Muscle of leg (tissue), 3 donors: ENCODE measurements at regions not wholly inside any gene's neighbourhood (a gene's known extent, or its start where the extent isn't known, plus 50 kb on each side); places are given as distances from the start of the nearest gene placed in this dataset.
"Not testable (repeated sequence)": the region's sequence is repeated elsewhere in the genome, so short reads cannot be mapped to it uniquely, and the experiment has no call there.

Source experiments
- DNase-seq: peaks from one replicate; pipeline ENCODE4 v3.0.0; 2013
- H3K27ac ChIP-seq: one replicate; pipeline ENCODE4 v1.5.1; 2013; ENCODE audit warnings: mild to moderate bottlenecking, low read length, control low read depth
- H3K27me3 ChIP-seq: one replicate; pipeline ENCODE4 v1.6.1; 2013; ENCODE audit warnings: low read length; ENCODE audit not compliant: control insufficient read depth, insufficient read depth
- H3K36me3 ChIP-seq: one replicate; pipeline ENCODE4 v1.6.1; 2013; ENCODE audit warnings: low read length; ENCODE audit not compliant: control insufficient read depth, insufficient read depth
- H3K4me1 ChIP-seq: one replicate; pipeline ENCODE4 v1.6.1; 2013; ENCODE audit warnings: low read length; ENCODE audit not compliant: control insufficient read depth, insufficient read depth
- H3K4me3 ChIP-seq: one replicate; pipeline ENCODE4 v1.5.1; 2013; ENCODE audit warnings: low read length, control low read depth
- H3K9me3 ChIP-seq: replicated peaks from 2 replicates; pipeline ENCODE4 v1.6.1; 2013; ENCODE audit warnings: low read depth, low read length; ENCODE audit not compliant: control insufficient read depth
- WGBS: methylation state at CpG from one replicate; pipeline ENCODE4 v1.1.5; 2013; ENCODE audit warnings: missing lambda C conversion rate; ENCODE audit not compliant: insufficient coverage; 5-methylcytosine and 5-hydroxymethylcytosine counted together

- H3K4me3 ChIP-seq: no peak overlapping the region
- no peaks in the 10 kb centered on the region for H3K27me3 ChIP-seq
- H3K36me3 ChIP-seq: no peaks in the 10 kb centered on the region
- no peaks in the 10 kb centered on the region for H3K9me3 ChIP-seq
- WGBS: no CpG with 5 or more reads among the region's 3 CpGs
- H3K4me1 ChIP-seq: no peaks in the 10 kb centered on the region
- no peak for DNase-seq
- no peak overlapping the region for H3K27ac ChIP-seq
These were observed 316.8 kb downstream of the CETN3 start for GRCh38 chr5:90092734-90093133.

- 100% methylated on average over 2 of the region's 3 CpGs for WGBS
- Histone ChIP-seq H3K4me1 (no peaks in the 10 kb centered on the region), H3K9me3 (no peaks in the 10 kb centered on the region), H3K27ac (no peak overlapping the region), H3K27me3 (no peaks in the 10 kb centered on the region), H3K36me3 (no peaks in the 10 kb centered on the region), H3K4me3 (no peak overlapping the region)
- no peak for DNase-seq
These were observed 325.2 kb downstream of the CETN3 start for GRCh38 chr5:90084342-90084741.

GRCh38 chr5:90073026-90073570 is 336.5 kb downstream of the CETN3 start:
- H3K9me3 ChIP-seq, H3K4me1 ChIP-seq, H3K27ac ChIP-seq, H3K36me3 ChIP-seq, H3K4me3 ChIP-seq, H3K27me3 ChIP-seq, DNase-seq: not testable (repeated sequence)
- WGBS: 95% methylated on average over 9 of the region's 22 CpGs

GRCh38 chr5:90071656-90072055 is 337.9 kb downstream of the CETN3 start:
- no peaks in the 10 kb centered on the region for H3K36me3 ChIP-seq
- no peak overlapping the region for H3K4me3 ChIP-seq
- DNase-seq: no peak
- no peaks in the 10 kb centered on the region for H3K9me3 ChIP-seq
- no peaks in the 10 kb centered on the region for H3K4me1 ChIP-seq
- no peak overlapping the region for H3K27ac ChIP-seq
- H3K27me3 ChIP-seq: no peaks in the 10 kb centered on the region
- no CpG with 5 or more reads among the region's 2 CpGs for WGBS

DNA sequence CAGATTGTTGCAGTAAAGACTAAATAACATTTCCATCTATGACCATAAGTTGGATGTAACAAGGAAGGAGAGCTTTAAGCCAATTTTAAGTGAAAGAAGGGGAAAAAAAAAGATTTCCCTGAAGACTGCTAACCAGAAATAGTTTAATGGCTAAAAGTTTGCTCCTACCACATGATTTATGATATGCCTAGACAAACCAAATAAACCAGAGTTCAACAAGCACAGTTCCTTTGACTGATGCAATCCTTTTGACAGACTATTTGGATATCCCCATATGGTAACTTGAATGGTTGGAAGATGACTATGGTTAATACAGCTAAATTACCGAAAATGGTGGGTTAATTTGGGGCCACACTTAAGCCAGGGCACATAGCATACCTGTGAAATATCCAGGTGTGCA is 338.5 kb downstream of the CETN3 start:
- no CpG with 5 or more reads among the region's 1 CpG for WGBS
- DNase-seq: no peak
- no peaks in the 10 kb centered on the region for H3K27me3 ChIP-seq
- H3K4me1 ChIP-seq: no peaks in the 10 kb centered on the region
- no peaks in the 10 kb centered on the region for H3K36me3 ChIP-seq
- no peak overlapping the region for H3K4me3 ChIP-seq
- H3K27ac ChIP-seq: no peak overlapping the region
- no peaks in the 10 kb centered on the region for H3K9me3 ChIP-seq

DNA sequence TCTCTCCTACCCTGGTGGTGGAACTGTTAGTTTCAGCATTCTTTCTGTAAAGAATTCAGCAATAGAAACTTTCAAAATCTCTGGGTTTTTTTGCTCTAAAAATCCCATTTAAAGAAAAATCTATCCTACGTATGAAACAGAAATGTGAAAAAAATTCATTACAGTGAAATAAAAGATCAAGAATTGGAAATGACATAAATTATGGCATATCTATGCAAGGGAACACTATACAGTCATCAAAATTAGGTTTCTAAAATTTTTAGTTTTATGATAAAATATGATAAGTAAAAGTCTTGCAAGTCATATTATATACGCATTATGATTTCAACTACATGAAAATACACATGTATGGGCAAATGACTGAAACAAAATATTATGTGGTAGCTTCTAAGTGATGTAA is 342.6 kb downstream of the CETN3 start:
- Histone ChIP-seq H3K9me3 (peaks cover 3% of the 10 kb centered on the region), H3K4me1 (no peaks in the 10 kb centered on the region), H3K4me3 (no peak overlapping the region), H3K27me3 (no peaks in the 10 kb centered on the region), H3K36me3 (no peaks in the 10 kb centered on the region), H3K27ac (no peak overlapping the region)
- no CpG with 5 or more reads among the region's 2 CpGs for WGBS
- DNase-seq: no peak

GRCh38 chr5:90056911-90057705 is 352.4 kb downstream of the CETN3 start:
- H3K27me3 ChIP-seq: no peaks in the 10 kb centered on the region
- no peak overlapping the region for H3K4me3 ChIP-seq
- peaks cover 5% of the 10 kb centered on the region for H3K4me1 ChIP-seq
- H3K9me3 ChIP-seq: no peaks in the 10 kb centered on the region
- no peaks in the 10 kb centered on the region for H3K36me3 ChIP-seq
- no CpG with 5 or more reads among the region's 15 CpGs for WGBS
- DNase-seq: peak; percentile 83
- no peak overlapping the region for H3K27ac ChIP-seq

- H3K36me3 ChIP-seq: no peaks in the 10 kb centered on the region
- H3K27me3 ChIP-seq: no peaks in the 10 kb centered on the region
- no peaks in the 10 kb centered on the region for H3K9me3 ChIP-seq
- peak; percentile 12 for DNase-seq
- WGBS: 60% methylated on average over 3 of the region's 9 CpGs
- H3K4me3 ChIP-seq: no peak overlapping the region
- H3K4me1 ChIP-seq: peaks cover 5% of the 10 kb centered on the region
- H3K27ac ChIP-seq: no peak overlapping the region
These were observed 353.7 kb downstream of the CETN3 start for GRCh38 chr5:90055831-90056328.

GRCh38 chr5:90054612-90055011 is 354.9 kb downstream of the CETN3 start:
- no peak for DNase-seq
- no CpG with 5 or more reads among the region's 3 CpGs for WGBS
- H3K4me1 ChIP-seq: peaks cover 5% of the 10 kb centered on the region
- H3K27ac ChIP-seq: no peak overlapping the region
- H3K4me3 ChIP-seq: no peak overlapping the region
- H3K36me3 ChIP-seq: no peaks in the 10 kb centered on the region
- H3K27me3 ChIP-seq: no peaks in the 10 kb centered on the region
- H3K9me3 ChIP-seq: no peaks in the 10 kb centered on the region

GRCh38 chr5:90051756-90052155 is 357.8 kb downstream of the CETN3 start:
- Histone ChIP-seq H3K27ac (no peak overlapping the region), H3K36me3 (no peaks in the 10 kb centered on the region), H3K9me3 (no peaks in the 10 kb centered on the region), H3K4me3 (no peak overlapping the region), H3K4me1 (peaks cover 2% of the 10 kb centered on the region), H3K27me3 (no peaks in the 10 kb centered on the region)
- WGBS: 83% methylated on average over 1 of the region's 1 CpG
- DNase-seq: peak; percentile 64
